HG02623 (cell line): ENCODE measurements at regions not wholly inside any gene's neighbourhood (a gene's known extent, or its start where the extent isn't known, plus 50 kb on each side); places are given as distances from the start of the nearest gene placed in this dataset.
"Not testable (repeated sequence)": the region's sequence is repeated elsewhere in the genome, so short reads cannot be mapped to it uniquely, and the experiment has no call there.

ENCODE experiments used
- ATAC-seq: cut with Tn5 transposase; IDR thresholded peaks from one replicate; pipeline ENCODE4 v1.9.1; 2021; ENCODE audit warnings: moderate library complexity; ENCODE audit not compliant: unreplicated experiment

- no peak for ATAC-seq
Observed at GRCh38 chr7:69534461-69535041, 63.7 kb upstream of the AUTS2 start.

GRCh38 chr7:69537691-69538090, 60.6 kb upstream of the AUTS2 start:
- ATAC-seq: no peak

- ATAC-seq: no peak
Observed at GRCh38 chr7:69539531-69539930, 58.7 kb upstream of the AUTS2 start.

GRCh38 chr7:69540287-69540686, 58.0 kb upstream of the AUTS2 start:
- ATAC-seq: no peak

GRCh38 chr7:69541779-69542432, 56.4 kb upstream of the AUTS2 start:
- not testable (repeated sequence) for ATAC-seq

GRCh38 chr7:69545175-69545574, 53.1 kb upstream of the AUTS2 start:
- ATAC-seq: no peak
